Hepatocyte (in vitro differentiated cells): ENCODE measurements at regions not wholly inside any gene's neighbourhood (a gene's known extent, or its start where the extent isn't known, plus 50 kb on each side); places are given as distances from the start of the nearest gene placed in this dataset.

Experiments
- CTCF ChIP-seq: fragments of 200-600 bp; sonication (generic); IDR thresholded peaks from 2 replicates; pipeline ENCODE4 v1.5.1; 2016; ENCODE audit warnings: antibody characterized with exemption, mild to moderate bottlenecking; ENCODE audit not compliant: poor library complexity
- EZH2 ChIP-seq: fragments of 200-600 bp; sonication (generic); IDR thresholded peaks from 2 replicates; pipeline ENCODE4 v1.6.1; 2016; ENCODE audit warnings: antibody characterized with exemption, mild to moderate bottlenecking, borderline replicate concordance
- EZH2phosphoT487 ChIP-seq: fragments of 200-600 bp; sonication (generic); IDR thresholded peaks from one replicate; pipeline ENCODE4 v1.6.1; 2018; ENCODE audit warnings: antibody characterized with exemption, mild to moderate bottlenecking, low read depth, moderate library complexity; ENCODE audit not compliant: unreplicated experiment, severe bottlenecking

- no peak for TF ChIP-seq CTCF
- TF ChIP-seq EZH2phosphoT487 = no peak
- TF ChIP-seq EZH2 = no peak
These were observed 107.2 kb upstream of the C16orf82 start for GRCh38 chr16:26959416-26960009.
